HepG2 (cell line): ENCODE measurements at regions not wholly inside any gene's neighbourhood (a gene's known extent, or its start where the extent isn't known, plus 50 kb on each side); places are given as distances from the start of the nearest gene placed in this dataset.

Experiments
- CENPX ChIP-seq: sonication (generic); formaldehyde crosslinking; IDR thresholded peaks from 2 replicates; pipeline ENCODE4 v1.9.0; 2021; ENCODE audit warnings: mild to moderate bottlenecking, missing genetic modification reagents, moderate library complexity
- EP300 ChIP-seq, 3 experiments: sonication (generic) in 1 of 3; formaldehyde crosslinking in 1 of 3; IDR thresholded peaks; 2 replicates each; pipeline versions ENCODE4 v1.5.1 to v1.6.1; 2011 to 2020; ENCODE audit warnings: low read depth in 2 of 3, low read length in 2 of 3, borderline replicate concordance in 1 of 3, improper control_type of control experiment in 1 of 3, mild to moderate bottlenecking in 1 of 3, missing genetic modification reagents in 1 of 3, moderate library complexity in 1 of 3
- HNRNPH1 ChIP-seq: fragments of 200-400 bp; formaldehyde crosslinking; optimal IDR thresholded peaks from 2 replicates; pipeline ENCODE3; 2017; ENCODE audit warnings: mild to moderate bottlenecking, low read depth, low read length
- HOXA7 ChIP-seq: sonication (generic); formaldehyde crosslinking; IDR thresholded peaks from 2 replicates; pipeline ENCODE4 v1.8.1; 2022; ENCODE audit warnings: mild to moderate bottlenecking, missing genetic modification reagents, moderate library complexity
- KAT7 ChIP-seq: IDR thresholded peaks from 2 replicates; pipeline ENCODE4 v1.6.1; 2018; ENCODE audit warnings: borderline replicate concordance, missing compliant biosample characterization
- POLR2A ChIP-seq, 2 experiments: IDR thresholded peaks; 2 replicates each; pipeline ENCODE4 v1.6.1; 2011; ENCODE audit warnings: low read depth in 2 of 2, low read length in 2 of 2, mild to moderate bottlenecking in 1 of 2, moderate library complexity in 1 of 2; ENCODE audit not compliant: insufficient read depth in 1 of 2
- SIN3A ChIP-seq: IDR thresholded peaks from 2 replicates; pipeline ENCODE4 v1.6.1; 2011; ENCODE audit warnings: low read depth, mild to moderate bottlenecking, control low read depth, low read length, borderline replicate concordance
- SP4 ChIP-seq: sonication (generic); formaldehyde crosslinking; IDR thresholded peaks from 2 replicates; pipeline ENCODE4 v1.8.1; 2023; ENCODE audit warnings: mild to moderate bottlenecking, missing genetic modification reagents
- SRSF9 ChIP-seq: fragments of 200-400 bp; formaldehyde crosslinking; IDR thresholded peaks from 2 replicates; pipeline ENCODE4 v1.6.1; 2018; ENCODE audit warnings: borderline replicate concordance, mild to moderate bottlenecking, low read depth, low read length; ENCODE audit not compliant: insufficient read depth, poor library complexity, severe bottlenecking
- ZBTB8A ChIP-seq: sonication (generic); formaldehyde crosslinking; IDR thresholded peaks from 2 replicates; pipeline ENCODE4 v1.4.0; 2020; ENCODE audit warnings: mild to moderate bottlenecking, low read depth, missing genetic modification reagents, borderline replicate concordance
- ZNF574 ChIP-seq: sonication (generic); formaldehyde crosslinking; IDR thresholded peaks from 2 replicates; pipeline ENCODE4 v1.4.0; 2020; ENCODE audit warnings: missing genetic modification reagents
- ZNF629 ChIP-seq: sonication (generic); formaldehyde crosslinking; conservative IDR thresholded peaks from 2 replicates; pipeline ENCODE4 v1.5.0; 2020; ENCODE audit warnings: missing genetic modification reagents

DNA sequence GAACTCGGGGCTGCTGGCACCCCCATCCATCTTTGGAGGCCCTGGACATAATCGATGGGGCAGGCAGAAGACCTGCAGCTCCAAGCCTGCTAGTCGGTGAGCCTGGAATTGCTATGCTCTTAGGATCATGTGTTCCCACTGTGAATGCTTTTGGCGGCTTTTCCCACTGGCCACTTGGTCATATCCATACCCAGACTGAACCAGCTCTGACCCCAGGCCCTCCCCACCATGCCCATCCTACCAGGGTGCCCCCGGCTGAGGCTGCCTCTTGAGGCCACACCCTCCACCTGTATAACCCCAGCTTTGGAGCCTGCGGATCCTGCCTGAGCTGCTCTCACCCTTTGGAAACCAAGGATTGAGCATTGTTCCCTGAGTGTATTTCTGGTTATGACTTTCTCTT is 113.5 kb downstream of the TENT4A start:
- no peak for TF ChIP-seq HNRNPH1
- no peak for TF ChIP-seq EP300 (IDR thresholded peaks at IDR 0.05; ENCODE audit: low read depth in 2 of 2, low read length in 2 of 2)
- TF ChIP-seq EP300 (CRISPR knock-in tag; IDR thresholded peaks at IDR 0.05; ENCODE audit: borderline replicate concordance): no peak
- no peak for TF ChIP-seq SP4
- TF ChIP-seq ZBTB8A (CRISPR knock-in tag): no peak
- no peak for TF ChIP-seq HOXA7 (CRISPR knock-in tag)
- no peak for TF ChIP-seq KAT7
- no peak for TF ChIP-seq ZNF629
- TF ChIP-seq SRSF9: no peak
- no peak for TF ChIP-seq POLR2A (IDR thresholded peaks at IDR 0.05; ENCODE audit: insufficient read depth in 1 of 2, low read depth in 2 of 2, low read length in 2 of 2)
- TF ChIP-seq CENPX (CRISPR knock-in tag): no peak
- TF ChIP-seq ZNF574: no peak
- no peak for TF ChIP-seq SIN3A
